ENCODE measurements at regions not wholly inside any gene's neighbourhood (a gene's known extent, or its start where the extent isn't known, plus 50 kb on each side); places are given as distances from the start of the nearest gene placed in this dataset.

DNA sequence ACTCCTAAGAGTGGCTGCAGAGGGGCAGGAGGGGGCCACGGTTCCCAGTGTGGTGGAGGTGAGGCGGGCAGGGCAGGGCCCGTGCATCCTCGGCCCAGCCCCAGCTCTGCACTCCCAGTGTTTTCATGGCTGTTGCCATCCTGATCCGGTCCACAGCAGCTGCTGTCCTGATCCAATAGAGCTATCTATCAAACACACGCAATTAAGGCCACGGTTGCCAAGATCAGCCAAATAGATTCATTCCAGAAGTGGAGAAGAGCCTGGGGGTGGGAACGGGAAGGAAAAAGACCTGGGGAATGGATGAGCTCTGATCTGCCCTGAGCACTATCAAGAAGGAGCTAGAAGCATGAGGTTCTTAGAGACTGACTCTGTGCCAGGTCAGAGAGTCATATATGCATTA is 160.9 kb upstream of the SYT13 start:
- TF ChIP-seq YY1 (IDR thresholded peaks at IDR 0.05; ENCODE audit: insufficient read depth, insufficient read length) = no peak
- TF ChIP-seq SUZ12 (IDR thresholded peaks at IDR 0.05; ENCODE audit: extremely low read depth, insufficient read depth, insufficient read length) = no peak
- TF ChIP-seq ZNF274 (IDR thresholded peaks at IDR 0.05; ENCODE audit: low read depth, low read length) = no peak
- no peaks in the 10 kb centered on the region for H3K27me3 ChIP-seq (ENCODE audit: insufficient read depth, insufficient read length)

GRCh38 chr11:45446434-45446833 is 160.3 kb upstream of the SYT13 start:
- H3K4me3 ChIP-seq (ENCODE audit: insufficient read length, low read depth) = no peak overlapping the region
- no peaks in the 10 kb centered on the region for H3K36me3 ChIP-seq (ENCODE audit: insufficient read depth, insufficient read length, low read length)
- no peaks in the 10 kb centered on the region for H3K9me3 ChIP-seq (ENCODE audit: insufficient read depth, low read length)
- TF ChIP-seq YY1 (IDR thresholded peaks at IDR 0.05; ENCODE audit: insufficient read depth, insufficient read length) (no peak), ZNF274 (IDR thresholded peaks at IDR 0.05; ENCODE audit: low read depth, low read length) (no peak), SUZ12 (IDR thresholded peaks at IDR 0.05; ENCODE audit: extremely low read depth, insufficient read depth, insufficient read length) (no peak)
- peaks cover 13% of the 10 kb centered on the region for H3K4me1 ChIP-seq (ENCODE audit: insufficient read depth, insufficient read length)
- no peak for DNase-seq (ENCODE audit: low read depth, low spot score)
- no peak overlapping the region for H3K9ac ChIP-seq (ENCODE audit: insufficient read length, low read depth)
- H3K27me3 ChIP-seq (ENCODE audit: insufficient read depth, insufficient read length) = no peaks in the 10 kb centered on the region

More for the DNA sequence above, 160.9 kb upstream of the SYT13 start:
- H3K4me3 ChIP-seq (ENCODE audit: insufficient read length, low read depth) = no peak overlapping the region
- no peaks in the 10 kb centered on the region for H3K36me3 ChIP-seq (ENCODE audit: insufficient read depth, insufficient read length, low read length)
- peaks cover 13% of the 10 kb centered on the region for H3K4me1 ChIP-seq (ENCODE audit: insufficient read depth, insufficient read length)
- H3K9me3 ChIP-seq (ENCODE audit: insufficient read depth, low read length) = no peaks in the 10 kb centered on the region
- no peak for DNase-seq (ENCODE audit: low read depth, low spot score)
- H3K9ac ChIP-seq (ENCODE audit: insufficient read length, low read depth) = no peak overlapping the region

- peak; percentile 16 for DNase-seq (ENCODE audit: low read depth, low spot score)
- Histone ChIP-seq H3K4me1 (ENCODE audit: insufficient read depth, insufficient read length) (peaks cover 13% of the 10 kb centered on the region), H3K9ac (ENCODE audit: insufficient read length, low read depth) (no peak overlapping the region), H3K27me3 (ENCODE audit: insufficient read depth, insufficient read length) (no peaks in the 10 kb centered on the region), H3K9me3 (ENCODE audit: insufficient read depth, low read length) (peaks cover 4% of the 10 kb centered on the region), H3K4me3 (ENCODE audit: insufficient read length, low read depth) (no peak overlapping the region), H3K36me3 (ENCODE audit: insufficient read depth, insufficient read length, low read length) (no peaks in the 10 kb centered on the region)
- TF ChIP-seq YY1 (IDR thresholded peaks at IDR 0.05; ENCODE audit: insufficient read depth, insufficient read length) (no peak), ZNF274 (IDR thresholded peaks at IDR 0.05; ENCODE audit: low read depth, low read length) (no peak), SUZ12 (IDR thresholded peaks at IDR 0.05; ENCODE audit: extremely low read depth, insufficient read depth, insufficient read length) (no peak)
These were observed 158.7 kb upstream of the SYT13 start for GRCh38 chr11:45444796-45445195.

DNA sequence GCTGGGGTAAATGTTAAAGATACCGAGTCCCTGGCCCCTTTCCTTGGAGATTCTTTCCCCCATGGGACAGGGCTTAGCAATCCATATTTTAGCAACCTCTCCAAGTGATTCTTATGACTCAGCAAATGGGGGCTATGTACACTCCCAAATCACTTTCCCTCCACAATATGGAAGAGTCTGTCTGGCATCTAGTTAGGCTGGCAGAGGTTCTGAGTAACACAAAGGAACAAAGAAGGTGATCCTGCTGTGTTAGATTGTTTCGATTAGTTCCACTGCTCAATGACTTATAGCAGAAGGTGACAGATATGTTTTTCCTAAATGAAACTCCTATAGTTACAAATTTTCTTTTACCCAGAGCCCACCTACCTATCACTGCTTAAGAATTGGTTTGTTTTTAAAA is 154.0 kb upstream of the SYT13 start:
- Histone ChIP-seq H3K36me3 (ENCODE audit: insufficient read depth, insufficient read length, low read length) (no peaks in the 10 kb centered on the region), H3K27me3 (ENCODE audit: insufficient read depth, insufficient read length) (no peaks in the 10 kb centered on the region), H3K9ac (ENCODE audit: insufficient read length, low read depth) (no peak overlapping the region), H3K4me3 (ENCODE audit: insufficient read length, low read depth) (no peak overlapping the region), H3K4me1 (ENCODE audit: insufficient read depth, insufficient read length) (peaks cover 5% of the 10 kb centered on the region), H3K9me3 (ENCODE audit: insufficient read depth, low read length) (peaks cover 17% of the 10 kb centered on the region)
- TF ChIP-seq YY1 (IDR thresholded peaks at IDR 0.05; ENCODE audit: insufficient read depth, insufficient read length) = no peak
- TF ChIP-seq SUZ12 (IDR thresholded peaks at IDR 0.05; ENCODE audit: extremely low read depth, insufficient read depth, insufficient read length) = no peak
- TF ChIP-seq ZNF274 (IDR thresholded peaks at IDR 0.05; ENCODE audit: low read depth, low read length) = no peak
- DNase-seq (ENCODE audit: low read depth, low spot score) = no peak

GRCh38 chr11:45436966-45437365 is 150.8 kb upstream of the SYT13 start:
- Histone ChIP-seq H3K9ac (ENCODE audit: insufficient read length, low read depth) (no peak overlapping the region), H3K4me3 (ENCODE audit: insufficient read length, low read depth) (no peak overlapping the region), H3K36me3 (ENCODE audit: insufficient read depth, insufficient read length, low read length) (no peaks in the 10 kb centered on the region), H3K4me1 (ENCODE audit: insufficient read depth, insufficient read length) (no peaks in the 10 kb centered on the region), H3K9me3 (ENCODE audit: insufficient read depth, low read length) (peaks cover 17% of the 10 kb centered on the region), H3K27me3 (ENCODE audit: insufficient read depth, insufficient read length) (no peaks in the 10 kb centered on the region)
- no peak for TF ChIP-seq ZNF274 (IDR thresholded peaks at IDR 0.05; ENCODE audit: low read depth, low read length)
- TF ChIP-seq YY1 (IDR thresholded peaks at IDR 0.05; ENCODE audit: insufficient read depth, insufficient read length) = no peak
- TF ChIP-seq SUZ12 (IDR thresholded peaks at IDR 0.05; ENCODE audit: extremely low read depth, insufficient read depth, insufficient read length) = no peak
- no peak for DNase-seq (ENCODE audit: low read depth, low spot score)

DNA sequence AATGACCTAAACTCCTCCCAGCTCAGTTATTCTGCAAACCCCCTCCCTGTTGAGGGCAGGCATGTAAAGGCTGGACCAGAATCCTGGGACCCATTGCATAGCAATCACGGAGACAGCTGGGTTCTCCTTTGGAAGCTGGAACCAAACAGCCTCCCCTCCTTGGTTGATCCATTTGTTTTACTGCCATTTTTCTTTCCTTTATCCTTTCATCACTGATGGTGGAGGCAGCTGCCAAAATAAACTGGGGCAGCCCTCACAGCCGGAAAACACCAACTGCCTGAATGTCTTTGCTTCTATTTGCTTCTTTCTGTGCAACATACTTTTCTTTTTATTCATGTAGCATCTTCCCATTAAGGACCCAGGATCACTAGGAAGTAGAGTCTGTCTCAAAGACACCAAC is 150.0 kb upstream of the SYT13 start:
- H3K4me3 ChIP-seq (ENCODE audit: insufficient read length, low read depth) = no peak overlapping the region
- H3K36me3 ChIP-seq (ENCODE audit: insufficient read depth, insufficient read length, low read length) = no peaks in the 10 kb centered on the region
- DNase-seq (ENCODE audit: low read depth, low spot score) = no peak
- H3K9ac ChIP-seq (ENCODE audit: insufficient read length, low read depth) = no peak overlapping the region
- H3K27me3 ChIP-seq (ENCODE audit: insufficient read depth, insufficient read length) = no peaks in the 10 kb centered on the region
- peaks cover 4% of the 10 kb centered on the region for H3K4me1 ChIP-seq (ENCODE audit: insufficient read depth, insufficient read length)
- H3K9me3 ChIP-seq (ENCODE audit: insufficient read depth, low read length) = peaks cover 17% of the 10 kb centered on the region
- TF ChIP-seq ZNF274 (IDR thresholded peaks at IDR 0.05; ENCODE audit: low read depth, low read length) (no peak), YY1 (IDR thresholded peaks at IDR 0.05; ENCODE audit: insufficient read depth, insufficient read length) (no peak), SUZ12 (IDR thresholded peaks at IDR 0.05; ENCODE audit: extremely low read depth, insufficient read depth, insufficient read length) (no peak)

DNA sequence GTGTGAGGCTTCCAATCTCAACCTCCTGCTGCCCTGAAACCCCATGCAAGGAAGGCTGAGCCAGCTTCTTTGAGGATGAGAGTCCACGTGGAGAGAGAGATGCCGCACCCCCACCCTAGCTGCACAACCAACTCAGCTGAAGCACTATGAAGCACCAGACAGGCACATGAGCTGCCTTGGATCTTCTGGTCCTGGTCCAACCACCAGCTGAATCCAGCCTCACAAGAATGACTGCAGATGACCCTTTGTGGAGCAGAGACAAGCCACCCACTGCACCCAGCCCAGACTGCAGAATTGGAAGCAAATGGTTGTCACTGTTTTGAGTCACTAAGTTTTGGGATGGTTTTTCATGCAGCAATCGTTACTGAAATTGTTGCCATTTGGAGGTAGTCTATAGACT is 149.6 kb upstream of the SYT13 start:
- Histone ChIP-seq H3K27me3 (ENCODE audit: insufficient read depth, insufficient read length) (no peaks in the 10 kb centered on the region), H3K4me1 (ENCODE audit: insufficient read depth, insufficient read length) (peaks cover 6% of the 10 kb centered on the region), H3K9ac (ENCODE audit: insufficient read length, low read depth) (no peak overlapping the region), H3K4me3 (ENCODE audit: insufficient read length, low read depth) (no peak overlapping the region), H3K9me3 (ENCODE audit: insufficient read depth, low read length) (peaks cover 17% of the 10 kb centered on the region), H3K36me3 (ENCODE audit: insufficient read depth, insufficient read length, low read length) (no peaks in the 10 kb centered on the region)
- no peak for DNase-seq (ENCODE audit: low read depth, low spot score)
- no peak for TF ChIP-seq ZNF274 (IDR thresholded peaks at IDR 0.05; ENCODE audit: low read depth, low read length)
- TF ChIP-seq YY1 (IDR thresholded peaks at IDR 0.05; ENCODE audit: insufficient read depth, insufficient read length) = no peak
- no peak for TF ChIP-seq SUZ12 (IDR thresholded peaks at IDR 0.05; ENCODE audit: extremely low read depth, insufficient read depth, insufficient read length)

Data from NT2/D1 (cell line).